T47D (cell line): ENCODE measurements at regions not wholly inside any gene's neighbourhood (a gene's known extent, or its start where the extent isn't known, plus 50 kb on each side); places are given as distances from the start of the nearest gene placed in this dataset.

ENCODE experiments used
- DNase-seq, 2 experiments: peaks; one replicate each; pipeline versions ENCODE4 v3.0.0 to v3.0.0-alpha.2; 2011 to 2012; ENCODE audit warnings: low read depth in 1 of 2, low spot score in 1 of 2
- JUND ChIP-seq: IDR thresholded peaks from 2 replicates; pipeline ENCODE4 v1.6.1; 2012; ENCODE audit warnings: low read depth
- in situ Hi-C: cut with HindIII; loops from 2 replicates; pipeline ENCODE4 v1.10.0; 2016; ENCODE audit warnings: low sequenced_read_pairs, low pct_unique_long_range_greater_than_20kb

GRCh38 chr10:120355425-120355824 is 101.6 kb upstream of the PLPP4 start:
- no peak for TF ChIP-seq JUND
- in situ Hi-C loops, result no loop called here
- DNase-seq, result no peak

GRCh38 chr10:120360571-120360970 is 96.5 kb upstream of the PLPP4 start:
- no peak for DNase-seq
- in situ Hi-C loops, result no loop called here
- TF ChIP-seq JUND, result no peak

- in situ Hi-C loops, result no loop called here
- TF ChIP-seq JUND, result no peak
- no peak for DNase-seq
These were observed 91.2 kb upstream of the PLPP4 start for GRCh38 chr10:120365872-120366271.

GRCh38 chr10:120367341-120367740 is 89.7 kb upstream of the PLPP4 start:
- no peak for TF ChIP-seq JUND
- DNase-seq, result no peak
- in situ Hi-C loops, result no loop called here

GRCh38 chr10:120368338-120368737 is 88.7 kb upstream of the PLPP4 start:
- TF ChIP-seq JUND, result no peak
- in situ Hi-C loops, result no loop called here
- no peak for DNase-seq

GRCh38 chr10:120368927-120369326 is 88.1 kb upstream of the PLPP4 start:
- in situ Hi-C loops, result no loop called here
- DNase-seq, result no peak

GRCh38 chr10:120369856-120370276 is 87.2 kb upstream of the PLPP4 start:
- in situ Hi-C loops, result no loop called here

More at GRCh38 chr10:120368927-120369326, 88.1 kb upstream of the PLPP4 start:
- TF ChIP-seq JUND, result no peak

GRCh38 chr10:120371856-120372255 is 85.2 kb upstream of the PLPP4 start:
- DNase-seq, result no peak
- TF ChIP-seq JUND, result no peak
- in situ Hi-C loops, result no loop called here

More at GRCh38 chr10:120369856-120370276, 87.2 kb upstream of the PLPP4 start:
- DNase-seq, result no peak
- TF ChIP-seq JUND, result no peak

- no peak for TF ChIP-seq JUND
- in situ Hi-C loops, result no loop called here
- DNase-seq, result no peak
These were observed 84.1 kb upstream of the PLPP4 start for GRCh38 chr10:120372917-120373316.

- no peak for TF ChIP-seq JUND
- in situ Hi-C loops, result no loop called here
- DNase-seq, result no peak
These were observed 81.4 kb upstream of the PLPP4 start for GRCh38 chr10:120375666-120376065.

GRCh38 chr10:120381931-120382330 is 75.1 kb upstream of the PLPP4 start:
- in situ Hi-C loops, result no loop called here
- no peak for TF ChIP-seq JUND
- DNase-seq, result no peak

GRCh38 chr10:120382360-120382759 is 74.7 kb upstream of the PLPP4 start:
- in situ Hi-C loops, result no loop called here
- no peak for TF ChIP-seq JUND
- no peak for DNase-seq

GRCh38 chr10:120385992-120386391 is 71.0 kb upstream of the PLPP4 start:
- DNase-seq, result no peak
- in situ Hi-C loops, result no loop called here
- TF ChIP-seq JUND, result no peak

GRCh38 chr10:120386896-120387295 is 70.1 kb upstream of the PLPP4 start:
- no peak for DNase-seq
- in situ Hi-C loops, result no loop called here
- no peak for TF ChIP-seq JUND

- TF ChIP-seq JUND, result no peak
- DNase-seq, result no peak
- in situ Hi-C loops, result no loop called here
These were observed 69.7 kb upstream of the PLPP4 start for GRCh38 chr10:120387326-120387725.
